Epithelial cell of proximal tubule (primary cell): ENCODE measurements at regions not wholly inside any gene's neighbourhood (a gene's known extent, or its start where the extent isn't known, plus 50 kb on each side); places are given as distances from the start of the nearest gene placed in this dataset.

Experiments used
- DNase-seq: peaks from one replicate; pipeline ENCODE4 v3.0.0-alpha.2; 2011; ENCODE audit warnings: low read depth
- H3K4me3 ChIP-seq: 2 replicates; pipeline ENCODE4 v1.5.1; 2011; ENCODE audit warnings: low read depth, mild to moderate bottlenecking, low read length
- CTCF ChIP-seq: conservative IDR thresholded peaks from 2 replicates; pipeline ENCODE4 v1.5.1; 2012; ENCODE audit warnings: low read depth, mild to moderate bottlenecking, low read length

GRCh38 chr15:59941612-59942011 lies 62.5 kb upstream of the FOXB1 start:
- no peak for DNase-seq
- TF ChIP-seq CTCF, result no peak
- H3K4me3 ChIP-seq, result no peak overlapping the region

- no peak overlapping the region for H3K4me3 ChIP-seq
- TF ChIP-seq CTCF, result no peak
- DNase-seq, result no peak
Observed at GRCh38 chr15:59940928-59941327, 63.2 kb upstream of the FOXB1 start.

- H3K4me3 ChIP-seq, result no peak overlapping the region
- DNase-seq, result no peak
- TF ChIP-seq CTCF, result no peak
Observed at GRCh38 chr15:59940456-59940855, 63.7 kb upstream of the FOXB1 start.

DNA sequence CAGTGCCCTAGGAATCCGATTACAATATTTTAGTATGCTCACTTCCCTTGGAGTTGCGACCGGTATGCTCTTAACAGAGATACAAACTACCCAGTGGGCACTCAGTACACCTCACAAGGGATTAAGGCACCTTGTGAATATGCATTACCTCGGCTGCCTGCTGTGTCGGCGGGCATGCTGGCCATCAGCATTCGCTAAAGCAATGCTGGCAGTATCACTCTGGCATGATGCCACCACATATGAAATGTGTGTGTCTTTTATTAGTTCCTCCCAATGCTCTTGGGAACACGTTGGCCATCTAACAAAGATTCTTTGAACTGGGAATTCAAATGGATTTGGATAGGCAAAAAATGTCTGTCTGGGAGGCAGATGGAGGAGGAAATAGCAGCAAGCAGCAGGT lies 67.4 kb upstream of the FOXB1 start:
- DNase-seq, result no peak
- no peak overlapping the region for H3K4me3 ChIP-seq
- no peak for TF ChIP-seq CTCF

GRCh38 chr15:59933607-59934006 lies 70.5 kb upstream of the FOXB1 start:
- no peak for TF ChIP-seq CTCF
- no peak for DNase-seq
- no peak overlapping the region for H3K4me3 ChIP-seq

- DNase-seq, result no peak
- no peak for TF ChIP-seq CTCF
- no peak overlapping the region for H3K4me3 ChIP-seq
Observed at GRCh38 chr15:59931646-59932261, 72.4 kb upstream of the FOXB1 start.

- no peak for TF ChIP-seq CTCF
- no peak for DNase-seq
Observed at GRCh38 chr15:59924812-59925522, 79.1 kb upstream of the FOXB1 start.

More at GRCh38 chr15:59924812-59925522, 79.1 kb upstream of the FOXB1 start:
- no peak overlapping the region for H3K4me3 ChIP-seq
